ENCODE measurements at regions not wholly inside any gene's neighbourhood (a gene's known extent, or its start where the extent isn't known, plus 50 kb on each side); places are given as distances from the start of the nearest gene placed in this dataset.

- TF ChIP-seq, protein P1, sequence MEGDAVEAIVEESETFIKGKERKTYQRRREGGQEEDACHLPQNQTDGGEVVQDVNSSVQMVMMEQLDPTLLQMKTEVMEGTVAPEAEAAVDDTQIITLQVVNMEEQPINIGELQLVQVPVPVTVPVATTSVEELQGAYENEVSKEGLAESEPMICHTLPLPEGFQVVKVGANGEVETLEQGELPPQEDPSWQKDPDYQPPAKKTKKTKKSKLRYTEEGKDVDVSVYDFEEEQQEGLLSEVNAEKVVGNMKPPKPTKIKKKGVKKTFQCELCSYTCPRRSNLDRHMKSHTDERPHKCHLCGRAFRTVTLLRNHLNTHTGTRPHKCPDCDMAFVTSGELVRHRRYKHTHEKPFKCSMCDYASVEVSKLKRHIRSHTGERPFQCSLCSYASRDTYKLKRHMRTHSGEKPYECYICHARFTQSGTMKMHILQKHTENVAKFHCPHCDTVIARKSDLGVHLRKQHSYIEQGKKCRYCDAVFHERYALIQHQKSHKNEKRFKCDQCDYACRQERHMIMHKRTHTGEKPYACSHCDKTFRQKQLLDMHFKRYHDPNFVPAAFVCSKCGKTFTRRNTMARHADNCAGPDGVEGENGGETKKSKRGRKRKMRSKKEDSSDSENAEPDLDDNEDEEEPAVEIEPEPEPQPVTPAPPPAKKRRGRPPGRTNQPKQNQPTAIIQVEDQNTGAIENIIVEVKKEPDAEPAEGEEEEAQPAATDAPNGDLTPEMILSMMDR (IDR thresholded peaks at IDR 0.05; ENCODE audit: low read length), result no peak
- TF ChIP-seq EZH2 (IDR thresholded peaks at IDR 0.05; ENCODE audit: borderline replicate concordance, low read length), result no peak
- Histone ChIP-seq H3K9me3 (ENCODE audit: low read length) (no peaks in the 10 kb centered on the region), H3K79me2 (ENCODE audit: insufficient read depth, low read length) (no peaks in the 10 kb centered on the region), H3K9me2 (ENCODE audit: low read depth, low read length) (no peaks in the 10 kb centered on the region), H3K36me3 (ENCODE audit: insufficient read depth, low read length) (no peaks in the 10 kb centered on the region), H2AFZ (ENCODE audit: low read length) (no peak overlapping the region), H4K20me1 (ENCODE audit: insufficient read depth, low read length) (no peaks in the 10 kb centered on the region), H3K27me3 (ENCODE audit: insufficient read depth, low read length) (no peaks in the 10 kb centered on the region), H3F3A (ENCODE audit: insufficient read depth, low read length) (no peaks in the 10 kb centered on the region), H3K9ac (ENCODE audit: low read length) (no peak overlapping the region), H3K4me2 (ENCODE audit: low read length) (no peak overlapping the region), H3K4me1 (ENCODE audit: insufficient read depth, low read length, severe bottlenecking) (no peaks in the 10 kb centered on the region), H3K4me3 (ENCODE audit: low read depth, low read length, poor library complexity, severe bottlenecking) (no peak overlapping the region), H3K27ac (ENCODE audit: low read depth, low read length, poor library complexity, severe bottlenecking) (no peak overlapping the region)
These were observed 97.2 kb downstream of the ARL4C start for GRCh38 chr2:234399451-234400246.

DNA sequence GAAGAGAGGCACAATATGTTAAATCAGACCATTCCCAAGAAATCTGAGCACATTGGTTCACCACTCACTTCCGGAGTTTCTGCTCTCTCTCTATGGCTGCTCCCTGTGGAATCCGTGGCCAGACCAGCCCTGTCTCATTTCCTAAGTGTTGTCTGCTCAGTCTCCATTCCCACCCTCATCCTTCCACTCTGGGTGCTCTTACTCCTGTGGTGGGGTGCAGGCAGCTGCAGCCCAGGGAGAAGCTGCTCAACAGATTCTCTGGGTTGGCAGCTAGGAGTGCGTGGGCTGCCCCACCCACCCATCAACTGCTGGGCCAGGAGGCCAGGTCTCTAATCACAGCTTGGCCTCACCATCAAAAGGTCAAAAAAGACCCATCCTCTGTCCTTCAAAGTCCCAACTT, 98.3 kb downstream of the ARL4C start:
- Histone ChIP-seq H3K27me3 (ENCODE audit: insufficient read depth, low read length) (no peaks in the 10 kb centered on the region), H3K27ac (ENCODE audit: low read depth, low read length, poor library complexity, severe bottlenecking) (no peak overlapping the region), H3K79me2 (ENCODE audit: insufficient read depth, low read length) (no peaks in the 10 kb centered on the region), H3K4me2 (ENCODE audit: low read length) (no peak overlapping the region), H3K36me3 (ENCODE audit: insufficient read depth, low read length) (no peaks in the 10 kb centered on the region), H3F3A (ENCODE audit: insufficient read depth, low read length) (no peaks in the 10 kb centered on the region), H3K4me3 (ENCODE audit: low read depth, low read length, poor library complexity, severe bottlenecking) (no peak overlapping the region), H3K9ac (ENCODE audit: low read length) (no peak overlapping the region), H4K20me1 (ENCODE audit: insufficient read depth, low read length) (no peaks in the 10 kb centered on the region), H3K9me2 (ENCODE audit: low read depth, low read length) (no peaks in the 10 kb centered on the region), H3K9me3 (ENCODE audit: low read length) (no peaks in the 10 kb centered on the region), H2AFZ (ENCODE audit: low read length) (no peak overlapping the region), H3K4me1 (ENCODE audit: insufficient read depth, low read length, severe bottlenecking) (no peaks in the 10 kb centered on the region)
- TF ChIP-seq, protein P1 (IDR thresholded peaks at IDR 0.05; ENCODE audit: low read length), result no peak
- TF ChIP-seq EZH2 (IDR thresholded peaks at IDR 0.05; ENCODE audit: borderline replicate concordance, low read length), result no peak

- Histone ChIP-seq H2AFZ (ENCODE audit: low read length) (no peak overlapping the region), H3K9me2 (ENCODE audit: low read depth, low read length) (no peaks in the 10 kb centered on the region), H4K20me1 (ENCODE audit: insufficient read depth, low read length) (no peaks in the 10 kb centered on the region), H3K4me1 (ENCODE audit: insufficient read depth, low read length, severe bottlenecking) (no peaks in the 10 kb centered on the region), H3F3A (ENCODE audit: insufficient read depth, low read length) (no peaks in the 10 kb centered on the region), H3K27me3 (ENCODE audit: insufficient read depth, low read length) (no peaks in the 10 kb centered on the region), H3K79me2 (ENCODE audit: insufficient read depth, low read length) (no peaks in the 10 kb centered on the region), H3K27ac (ENCODE audit: low read depth, low read length, poor library complexity, severe bottlenecking) (no peak overlapping the region), H3K36me3 (ENCODE audit: insufficient read depth, low read length) (no peaks in the 10 kb centered on the region), H3K4me2 (ENCODE audit: low read length) (no peak overlapping the region), H3K9me3 (ENCODE audit: low read length) (no peaks in the 10 kb centered on the region), H3K4me3 (ENCODE audit: low read depth, low read length, poor library complexity, severe bottlenecking) (no peak overlapping the region), H3K9ac (ENCODE audit: low read length) (no peak overlapping the region)
- TF ChIP-seq, protein P1 (IDR thresholded peaks at IDR 0.05; ENCODE audit: low read length), result no peak
- no peak for TF ChIP-seq EZH2 (IDR thresholded peaks at IDR 0.05; ENCODE audit: borderline replicate concordance, low read length)
These were observed 100.9 kb downstream of the ARL4C start for GRCh38 chr2:234395891-234396420.
